SK-N-SH (cell line): ENCODE measurements at regions not wholly inside any gene's neighbourhood (a gene's known extent, or its start where the extent isn't known, plus 50 kb on each side); places are given as distances from the start of the nearest gene placed in this dataset.

Source experiments
- CHD2 ChIP-seq: fragments of 150-350 bp; IDR thresholded peaks from 2 replicates; pipeline ENCODE4 v1.6.1; 2018; ENCODE audit warnings: low read length; ENCODE audit not compliant: partially characterized antibody
- CTCF ChIP-seq: fragments of 200-600 bp; sonication (generic); IDR thresholded peaks from 2 replicates; pipeline ENCODE4 v1.6.1; 2017; ENCODE audit warnings: antibody characterized with exemption, mild to moderate bottlenecking, moderate library complexity
- EP300 ChIP-seq, 2 experiments: IDR thresholded peaks; 2 replicates each; pipeline versions ENCODE4 v1.4.0 to v1.6.1; 2012; ENCODE audit warnings: borderline replicate concordance in 1 of 2, low read depth in 1 of 2, low read length in 1 of 2
- MAX ChIP-seq: IDR thresholded peaks from 2 replicates; pipeline ENCODE4 v1.4.0; 2012; ENCODE audit warnings: low read depth
- MXI1 ChIP-seq: IDR thresholded peaks from 2 replicates; pipeline ENCODE4 v1.6.1; 2012; ENCODE audit warnings: mild to moderate bottlenecking, low read depth, low read length, improper control_type of control experiment
- PBX3 ChIP-seq: IDR thresholded peaks from 2 replicates; pipeline ENCODE4; 2012
- POLR2AphosphoS5 ChIP-seq: IDR thresholded peaks from 2 replicates; pipeline ENCODE4 v1.6.1; 2012; ENCODE audit warnings: low read depth, low read length

GRCh38 chr2:117523267-117523666 is 291.2 kb upstream of the DDX18 start:
- TF ChIP-seq EP300 (IDR thresholded peaks at IDR 0.05; ENCODE audit: borderline replicate concordance in 1 of 2, low read depth in 1 of 2, low read length in 1 of 2): peak in 1 of 2 experiments; percentile 36; a peak in 1 of 4 replicates
- TF ChIP-seq CTCF: no peak
- TF ChIP-seq MXI1: no peak
- no peak for TF ChIP-seq POLR2AphosphoS5
- TF ChIP-seq CHD2: no peak
- no peak for TF ChIP-seq PBX3
- TF ChIP-seq MAX: no peak
